Adrenal gland (tissue), 9 donors: ENCODE measurements at regions not wholly inside any gene's neighbourhood (a gene's known extent, or its start where the extent isn't known, plus 50 kb on each side); places are given as distances from the start of the nearest gene placed in this dataset.

Experiments used
- DNase-seq, 7 donors: peaks; one replicate each; pipeline ENCODE4 v3.0.0-alpha.2; 2019 to 2020
- H3K27ac ChIP-seq, 5 donors: fragments of 200-600 bp; sonication (generic) in 4 of 5; 1 replicate in 3 of 5; 2 replicates in 2 of 5; pipeline versions ENCODE4 v1.5.1 to v1.8.0; 2016 to 2020; ENCODE audit warnings: mild to moderate bottlenecking in 1 of 5
- H3K27me3 ChIP-seq: fragments of 200-600 bp; 2 replicates; pipeline ENCODE4 v1.8.0; 2021
- H3K36me3 ChIP-seq, 2 donors: fragments of 200-600 bp; replicated peaks in 1 of 2; 1 replicate in 1 of 2; 2 replicates in 1 of 2; pipeline versions ENCODE4 v1.5.1 to v1.8.0; 2018 to 2022
- H3K4me1 ChIP-seq, 2 donors: fragments of 200-600 bp; replicated peaks in 1 of 2; 1 replicate in 1 of 2; 2 replicates in 1 of 2; pipeline versions ENCODE4 v1.5.1 to v1.8.0; 2018 to 2021
- H3K4me3 ChIP-seq, 4 donors: fragments of 200-600 bp; sonication (generic) in 3 of 4; one replicate each; pipeline ENCODE4 v1.5.1; 2016 to 2018
- H3K9me3 ChIP-seq, 3 donors: fragments of 200-600 bp; sonication (generic) in 1 of 3; replicated peaks in 1 of 3; 1 replicate in 2 of 3; 2 replicates in 1 of 3; pipeline versions ENCODE4 v1.5.1 to v1.8.0; 2016 to 2021
- CTCF ChIP-seq, 6 experiments: fragments of 450-650 bp in 4 of 6; fragments of 200-600 bp in 2 of 6; sonication (generic) in 1 of 6; IDR thresholded peaks; 1 replicate in 5 of 6; 2 replicates in 1 of 6; pipeline versions ENCODE4 v1.5.1 to v1.8.0; 2016 to 2021; ENCODE audit warnings: antibody characterized with exemption in 6 of 6, mild to moderate bottlenecking in 2 of 6, moderate library complexity in 1 of 6
- POLR2A ChIP-seq, 2 donors: fragments of 450-650 bp; IDR thresholded peaks; one replicate each; pipeline ENCODE4 v1.6.1; 2017; ENCODE audit warnings: antibody characterized with exemption in 2 of 2, mild to moderate bottlenecking in 2 of 2, moderate library complexity in 1 of 2
- WGBS, 4 donors: extraction: QIAGEN DNeasy Blood & Tissue Kit in 2 of 4; methylation state at CpG; one replicate each; pipeline versions ENCODE4 v1.1.5 to v1.1.7; 2013 to 2017; 5-methylcytosine and 5-hydroxymethylcytosine counted together
- intact Hi-C, 2 donors: fragments of 100-400 bp; cut with DNase I; formaldehyde crosslinking; loops; one replicate each; pipeline versions ENCODE4 v1.14.1 to v1.15.0; 2022 to 2023
- donor health status: healthy with polysubstance abuse.
- donor health status: Bipolar disorder and iron deficiency.
- donor health status: DM: yes; HTN: yes; CAD: no.
- donor health status: DM: no; HTN: no; CAD: no.
- donor health status: DM: no; HTN: no; CAD: no.

- no peak for DNase-seq
- WGBS, 4 donors, result 77 to 88% (median 86%) methylated on average over 7 of the region's 7 CpGs
- no peak overlapping the region for H3K4me3 ChIP-seq
- peaks cover 2% of the 10 kb centered on the region for H3K27me3 ChIP-seq
- no peak for TF ChIP-seq POLR2A (IDR thresholded peaks at IDR 0.05)
- no peak for TF ChIP-seq CTCF (IDR thresholded peaks at IDR 0.05)
- H3K27ac ChIP-seq, result no peak overlapping the region
- H3K4me1 ChIP-seq, result no peaks in the 10 kb centered on the region
- H3K9me3 ChIP-seq, result no peaks in the 10 kb centered on the region
- H3K36me3 ChIP-seq, result no peaks in the 10 kb centered on the region
- intact Hi-C loops, result no loop called here
Measured at GRCh38 chr6:14501240-14501639, 383.7 kb downstream of the CD83 start.

- H3K27me3 ChIP-seq, result peaks cover under 1% of the 10 kb centered on the region
- no peaks in the 10 kb centered on the region for H3K9me3 ChIP-seq
- intact Hi-C loops, result no loop called here
- TF ChIP-seq POLR2A (IDR thresholded peaks at IDR 0.05) (no peak), CTCF (IDR thresholded peaks at IDR 0.05) (no peak)
- no peaks in the 10 kb centered on the region for H3K4me1 ChIP-seq
- no peak overlapping the region for H3K4me3 ChIP-seq
- H3K27ac ChIP-seq, result no peak overlapping the region
- 64 to 85% (median 80%) methylated on average over 5 of the region's 5 CpGs for WGBS, 4 donors
- DNase-seq, result no peak
- H3K36me3 ChIP-seq, result no peaks in the 10 kb centered on the region
Measured at GRCh38 chr6:14501914-14502313, 384.3 kb downstream of the CD83 start.

- Histone ChIP-seq H3K36me3 (no peaks in the 10 kb centered on the region), H3K9me3 (no peaks in the 10 kb centered on the region), H3K27me3 (no peaks in the 10 kb centered on the region), H3K4me1 (no peaks in the 10 kb centered on the region), H3K27ac (no peak overlapping the region), H3K4me3 (no peak overlapping the region)
- intact Hi-C loops, result no loop called here
- WGBS, 4 donors, result 64 to 66% (median 65%) methylated on average over 6 of the region's 6 CpGs
- DNase-seq, result peak in 1 of 7 donors; percentile 21
- no peak for TF ChIP-seq CTCF (IDR thresholded peaks at IDR 0.05)
- no peak for TF ChIP-seq POLR2A (IDR thresholded peaks at IDR 0.05)
Measured at GRCh38 chr6:14502551-14502950, 385.0 kb downstream of the CD83 start.

GRCh38 chr6:14505401-14505800, 387.8 kb downstream of the CD83 start:
- H3K9me3 ChIP-seq, result no peaks in the 10 kb centered on the region
- 82 to 94% (median 91%) methylated on average over 6 of the region's 6 CpGs for WGBS, 4 donors
- no peak overlapping the region for H3K4me3 ChIP-seq
- no peak overlapping the region for H3K27ac ChIP-seq
- TF ChIP-seq CTCF (IDR thresholded peaks at IDR 0.05), result no peak
- no peak for TF ChIP-seq POLR2A (IDR thresholded peaks at IDR 0.05)
- no peak for DNase-seq
- intact Hi-C loops, result no loop called here
- no peaks in the 10 kb centered on the region for H3K4me1 ChIP-seq
- no peaks in the 10 kb centered on the region for H3K36me3 ChIP-seq
- H3K27me3 ChIP-seq, result no peaks in the 10 kb centered on the region
